HG02588 (cell line): ENCODE measurements at regions not wholly inside any gene's neighbourhood (a gene's known extent, or its start where the extent isn't known, plus 50 kb on each side); places are given as distances from the start of the nearest gene placed in this dataset.
"Not testable (repeated sequence)": the region's sequence is repeated elsewhere in the genome, so short reads cannot be mapped to it uniquely, and the experiment has no call there.

Experiments
- ATAC-seq: cut with Tn5 transposase; IDR thresholded peaks from one replicate; pipeline ENCODE4 v1.9.1; 2021; ENCODE audit warnings: mild to moderate bottlenecking, moderate library complexity; ENCODE audit not compliant: unreplicated experiment

- ATAC-seq = no peak
Measured at GRCh38 chr9:118624608-118625007, 744.6 kb downstream of the BRINP1 start.

DNA sequence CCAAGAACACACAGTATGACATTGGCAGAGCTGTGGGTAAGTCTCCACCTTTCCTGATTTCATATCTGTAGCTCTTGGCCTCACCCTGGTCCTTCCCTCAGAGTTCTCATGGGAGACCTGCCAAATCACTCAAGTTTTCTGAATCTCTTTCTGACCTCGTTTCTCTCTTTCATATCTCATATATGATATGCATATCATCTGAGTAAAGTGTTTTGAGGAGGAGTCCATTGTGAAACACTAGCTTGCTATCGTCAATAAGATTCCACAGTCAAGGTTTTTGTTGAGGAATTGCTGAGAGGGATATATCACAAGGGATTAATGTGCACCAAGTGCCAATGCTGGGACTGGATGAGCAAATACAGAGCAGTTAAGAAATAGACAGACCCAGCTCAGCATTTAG, 739.2 kb downstream of the BRINP1 start:
- ATAC-seq = no peak

DNA sequence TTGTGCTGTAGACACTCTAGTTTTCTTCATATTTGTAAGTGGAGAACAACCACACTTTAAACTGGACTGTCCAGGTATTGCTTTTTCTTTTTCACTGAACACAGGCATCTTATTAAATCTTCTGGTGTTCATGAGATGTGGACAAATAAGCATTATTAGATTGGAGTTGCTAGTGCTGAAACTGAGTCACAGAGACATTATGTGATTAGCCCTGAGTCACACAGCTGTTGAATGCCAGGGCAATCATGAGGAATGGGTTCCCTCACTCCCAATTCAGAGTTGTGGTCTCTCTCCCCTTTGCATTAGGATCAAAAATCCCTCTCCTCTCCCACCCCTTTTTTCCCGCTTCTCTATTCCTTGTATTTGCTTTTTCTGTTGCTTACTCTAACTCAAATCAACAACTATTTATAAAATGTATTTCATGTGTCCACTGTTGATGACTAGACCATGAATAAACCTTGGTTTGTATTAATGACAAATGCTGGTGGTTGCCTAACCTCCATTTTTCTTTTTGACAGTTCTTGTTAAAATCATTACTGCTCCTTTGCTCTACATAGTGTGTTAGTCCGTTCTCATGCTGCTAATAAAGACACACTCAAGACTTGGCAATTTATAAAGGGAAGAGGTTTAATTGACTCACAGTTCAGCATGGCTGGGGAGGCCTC, 738.2 kb downstream of the BRINP1 start:
- ATAC-seq = no peak

- no peak for ATAC-seq
Measured at GRCh38 chr9:118631956-118632355, 737.3 kb downstream of the BRINP1 start.

DNA sequence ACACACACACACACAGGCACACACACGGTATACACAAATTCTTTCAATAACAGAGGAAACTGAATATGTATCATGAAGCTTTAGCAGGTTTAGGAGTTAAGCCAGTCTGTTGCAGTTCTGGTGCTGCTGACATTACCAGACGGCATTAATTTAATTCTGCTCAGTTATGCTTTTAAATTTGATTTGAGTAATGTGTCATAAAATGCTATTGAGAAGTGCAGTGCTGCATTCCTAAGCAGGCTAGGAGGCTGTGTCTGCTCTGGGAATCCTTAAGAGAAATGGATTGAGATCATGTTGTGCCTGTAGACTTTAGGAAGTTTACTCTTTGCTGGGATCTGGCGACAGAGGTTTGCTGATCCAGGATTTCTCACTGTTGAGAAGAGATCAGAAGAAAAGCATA, 733.8 kb downstream of the BRINP1 start:
- no peak for ATAC-seq

GRCh38 chr9:118637681-118638080, 731.6 kb downstream of the BRINP1 start:
- no peak for ATAC-seq

- ATAC-seq = no peak
Measured at GRCh38 chr9:118640836-118641560, 728.2 kb downstream of the BRINP1 start.

DNA sequence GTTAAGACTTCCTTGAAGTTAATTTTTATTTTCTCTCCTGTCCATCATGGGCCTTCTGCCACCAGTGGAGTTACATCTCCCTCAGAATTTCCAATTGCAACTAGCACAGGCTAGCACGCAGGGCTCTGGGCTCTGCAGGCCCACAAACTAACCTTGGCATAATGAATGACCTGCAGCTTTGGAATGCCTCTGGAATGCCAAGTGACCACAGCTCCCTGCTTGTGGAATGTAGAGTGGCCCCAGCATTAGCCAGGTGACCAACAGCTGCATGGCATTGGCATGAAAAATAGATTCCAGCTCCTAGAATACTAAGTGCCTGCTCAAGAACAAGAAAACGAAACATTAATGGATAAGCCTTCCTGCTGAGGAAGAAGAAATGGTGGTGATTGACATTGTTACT, 726.1 kb downstream of the BRINP1 start:
- ATAC-seq = no peak

- no peak for ATAC-seq
Measured at GRCh38 chr9:118644066-118644465, 725.2 kb downstream of the BRINP1 start.

- no peak for ATAC-seq
Measured at GRCh38 chr9:118647331-118647730, 721.9 kb downstream of the BRINP1 start.

DNA sequence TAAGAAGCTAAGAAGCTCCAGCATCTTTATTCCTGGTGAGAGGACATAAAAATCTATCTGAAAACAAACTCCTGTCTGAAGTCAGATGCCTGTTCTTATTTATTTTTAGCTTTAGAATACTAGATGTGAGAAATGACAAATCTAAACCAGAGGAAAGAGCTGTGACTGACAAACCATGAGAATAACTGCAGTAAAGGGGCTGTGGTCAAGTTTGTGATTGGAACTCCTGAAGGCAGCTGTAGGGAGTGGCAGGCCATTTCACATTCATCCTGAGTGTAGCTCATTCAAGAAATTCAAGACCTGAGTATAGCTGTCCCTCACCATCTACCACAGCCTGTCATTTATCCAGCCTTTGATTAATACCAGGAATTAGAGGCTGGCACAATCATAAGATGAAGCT, 718.8 kb downstream of the BRINP1 start:
- no peak for ATAC-seq

DNA sequence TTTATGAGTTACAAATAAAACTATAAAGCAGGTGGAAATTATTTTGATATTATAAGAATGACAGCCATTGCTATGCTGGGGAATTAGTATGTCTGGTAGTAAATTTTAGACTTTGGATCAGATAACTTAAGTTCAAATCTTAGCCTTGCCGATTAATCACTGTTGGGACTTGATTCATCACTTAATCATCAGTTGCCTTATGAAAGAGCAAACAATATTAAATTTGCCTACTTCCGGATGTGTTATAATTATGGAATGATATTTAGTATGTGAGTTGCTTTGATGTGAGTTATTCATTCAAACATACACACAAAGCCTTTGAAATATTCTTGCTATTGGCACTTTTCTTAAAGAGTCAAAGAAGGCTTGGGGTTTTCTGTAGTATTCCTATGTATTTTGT, 717.7 kb downstream of the BRINP1 start:
- no peak for ATAC-seq

- no peak for ATAC-seq
Measured at GRCh38 chr9:118652258-118652657, 717.0 kb downstream of the BRINP1 start.

DNA sequence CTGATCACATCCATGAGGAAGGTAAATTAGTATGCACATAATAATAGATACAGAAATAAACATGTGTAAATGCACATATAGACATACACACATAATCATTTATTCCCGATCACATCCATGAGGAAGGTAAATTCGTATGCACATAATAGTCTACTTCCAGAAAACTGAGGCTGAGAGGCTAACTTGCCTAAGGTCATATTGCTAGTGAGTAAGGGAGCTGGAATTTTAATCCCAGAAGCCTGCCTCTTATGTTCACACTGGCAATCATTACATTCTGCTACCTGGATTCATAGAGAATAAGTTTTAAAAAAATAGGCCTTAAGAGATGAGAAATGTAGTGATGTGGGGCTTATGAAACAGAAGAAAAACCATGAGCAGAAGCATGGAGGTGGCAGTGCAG, 716.3 kb downstream of the BRINP1 start:
- ATAC-seq = no peak

GRCh38 chr9:118659011-118659410, 710.2 kb downstream of the BRINP1 start:
- no peak for ATAC-seq

GRCh38 chr9:118665226-118665919, 703.9 kb downstream of the BRINP1 start:
- ATAC-seq = no peak

DNA sequence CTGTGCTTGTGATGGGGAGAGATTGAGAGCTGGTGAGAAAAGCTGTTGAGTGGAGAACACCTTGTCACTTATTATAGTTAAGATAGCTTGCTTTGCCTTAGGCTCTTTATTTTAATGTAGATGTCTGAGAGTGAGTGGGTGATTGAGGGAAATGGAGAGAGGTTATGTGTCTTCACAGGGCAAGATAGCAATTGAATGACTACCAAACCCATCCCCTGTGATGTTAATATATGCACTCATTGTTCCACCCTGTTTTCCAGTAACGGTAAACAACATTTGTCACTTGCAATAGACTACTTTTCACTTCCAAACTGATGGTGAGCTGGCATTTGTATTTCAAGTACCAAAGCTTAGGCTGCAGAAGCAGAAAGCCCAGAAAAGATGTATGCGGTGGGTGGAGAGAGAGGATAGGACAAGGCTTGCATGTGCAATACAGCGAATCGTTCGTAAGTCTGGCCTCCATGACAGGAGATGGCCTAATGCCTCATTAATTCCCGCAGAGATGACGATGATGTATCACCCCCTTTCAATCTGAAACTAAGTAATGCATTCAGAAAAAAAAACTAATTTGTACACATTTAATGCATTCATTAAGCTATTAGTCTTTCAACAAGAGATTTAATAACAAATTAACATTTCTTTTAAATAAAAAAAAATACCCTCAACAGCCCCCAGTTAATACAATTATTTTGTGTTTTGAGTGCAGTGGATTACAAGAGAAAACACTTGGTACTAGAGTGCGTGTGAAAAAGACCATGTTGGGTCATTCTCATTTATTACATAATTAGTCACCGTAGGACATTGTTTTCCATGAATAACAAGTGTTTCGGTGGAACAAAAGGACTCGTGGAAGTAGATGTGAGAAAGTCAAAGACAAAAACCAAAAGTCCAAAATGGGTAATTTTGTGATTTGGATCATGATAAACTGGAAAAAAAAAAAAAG, 699.0 kb downstream of the BRINP1 start:
- ATAC-seq = no peak

DNA sequence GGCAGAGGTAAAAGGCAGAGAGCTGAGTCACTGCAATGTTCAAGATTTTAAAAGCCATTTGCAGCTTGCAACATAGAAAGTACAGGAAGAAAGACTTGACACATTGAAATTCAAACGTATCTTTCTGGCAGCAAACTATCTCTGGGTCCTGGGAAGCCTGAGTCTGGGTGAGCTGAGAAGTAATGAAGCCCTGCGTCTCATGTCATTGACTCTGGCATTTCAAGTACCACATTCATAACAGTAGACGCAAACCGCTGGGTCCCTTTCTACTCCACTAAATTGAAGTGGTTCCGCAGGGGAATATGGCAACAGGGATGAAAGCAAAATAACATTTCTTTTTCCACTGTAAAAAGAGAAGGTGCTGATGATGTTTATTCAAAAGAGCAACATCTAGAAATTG, 694.3 kb downstream of the BRINP1 start:
- ATAC-seq = no peak

GRCh38 chr9:118677936-118678653, 691.1 kb downstream of the BRINP1 start:
- not testable (repeated sequence) for ATAC-seq

- no peak for ATAC-seq
Measured at GRCh38 chr9:118686959-118687358, 682.3 kb downstream of the BRINP1 start.
